A549 (cell line): ENCODE measurements at regions not wholly inside any gene's neighbourhood (a gene's known extent, or its start where the extent isn't known, plus 50 kb on each side); places are given as distances from the start of the nearest gene placed in this dataset.

ENCODE experiments used
- NFE2L2 ChIP-seq: fragments of 150-350 bp; conservative IDR thresholded peaks from 2 replicates; pipeline ENCODE4 v1.6.1; 2014; ENCODE audit warnings: low read length
- TF ChIP-seq, protein P1 (sequence below): fragments of >200 bp; sonication (Bioruptor Twin); formaldehyde crosslinking; IDR thresholded peaks from 3 replicates; pipeline ENCODE4 v1.5.1; 2016

DNA sequence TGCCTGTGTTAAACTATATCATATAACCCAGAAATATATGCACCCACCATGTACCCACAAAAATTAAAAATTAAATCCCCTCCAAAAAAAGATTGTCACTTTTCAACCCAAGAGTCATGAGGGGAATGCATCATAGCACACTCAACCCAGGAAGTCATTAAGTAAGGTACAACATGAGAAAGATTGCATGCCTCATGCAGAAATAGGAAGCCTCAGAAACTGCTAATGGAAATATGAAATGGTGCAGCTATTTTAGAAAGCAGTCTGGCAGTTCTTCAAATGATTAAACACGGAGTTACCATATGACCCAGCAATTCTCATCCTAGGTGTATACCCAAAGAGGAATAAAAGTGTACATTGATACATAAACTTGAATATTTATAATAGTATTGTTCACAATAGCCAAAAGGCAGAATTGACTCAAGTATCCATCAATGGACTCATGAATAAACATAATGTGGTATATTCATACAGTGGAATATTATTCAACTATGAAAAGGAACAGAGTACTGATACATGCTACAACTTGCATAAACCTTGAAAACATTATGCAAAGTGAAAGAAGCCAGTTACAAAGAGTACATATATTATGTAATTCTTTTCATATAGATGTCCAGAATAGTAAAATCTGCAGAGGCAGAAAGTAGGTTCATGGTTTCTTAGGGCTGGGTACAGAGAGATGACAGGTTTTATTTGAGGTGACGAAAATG lies 70.4 kb downstream of the TMEM100 start:
- TF ChIP-seq, protein P1, sequence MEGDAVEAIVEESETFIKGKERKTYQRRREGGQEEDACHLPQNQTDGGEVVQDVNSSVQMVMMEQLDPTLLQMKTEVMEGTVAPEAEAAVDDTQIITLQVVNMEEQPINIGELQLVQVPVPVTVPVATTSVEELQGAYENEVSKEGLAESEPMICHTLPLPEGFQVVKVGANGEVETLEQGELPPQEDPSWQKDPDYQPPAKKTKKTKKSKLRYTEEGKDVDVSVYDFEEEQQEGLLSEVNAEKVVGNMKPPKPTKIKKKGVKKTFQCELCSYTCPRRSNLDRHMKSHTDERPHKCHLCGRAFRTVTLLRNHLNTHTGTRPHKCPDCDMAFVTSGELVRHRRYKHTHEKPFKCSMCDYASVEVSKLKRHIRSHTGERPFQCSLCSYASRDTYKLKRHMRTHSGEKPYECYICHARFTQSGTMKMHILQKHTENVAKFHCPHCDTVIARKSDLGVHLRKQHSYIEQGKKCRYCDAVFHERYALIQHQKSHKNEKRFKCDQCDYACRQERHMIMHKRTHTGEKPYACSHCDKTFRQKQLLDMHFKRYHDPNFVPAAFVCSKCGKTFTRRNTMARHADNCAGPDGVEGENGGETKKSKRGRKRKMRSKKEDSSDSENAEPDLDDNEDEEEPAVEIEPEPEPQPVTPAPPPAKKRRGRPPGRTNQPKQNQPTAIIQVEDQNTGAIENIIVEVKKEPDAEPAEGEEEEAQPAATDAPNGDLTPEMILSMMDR: no peak
- TF ChIP-seq NFE2L2: no peak
